NCI-H2171 (cell line): ENCODE measurements at regions not wholly inside any gene's neighbourhood (a gene's known extent, or its start where the extent isn't known, plus 50 kb on each side); places are given as distances from the start of the nearest gene placed in this dataset.
"Not testable (repeated sequence)": the region's sequence is repeated elsewhere in the genome, so short reads cannot be mapped to it uniquely, and the experiment has no call there.

ENCODE experiments used
- DNase-seq: peaks from one replicate; lab custom pipeline; 2025; lab: John Stamatoyannopoulos, UW

- DNase-seq = no peak
These were observed 172.7 kb upstream of the NLGN4Y start for GRCh38 chrY:14351590-14351989.

- DNase-seq = no peak
These were observed 168.2 kb upstream of the NLGN4Y start for GRCh38 chrY:14356154-14356553.

GRCh38 chrY:14360748-14361500 is 163.4 kb upstream of the NLGN4Y start:
- DNase-seq = no peak

GRCh38 chrY:14373608-14374007 is 150.7 kb upstream of the NLGN4Y start:
- DNase-seq = no peak

DNA sequence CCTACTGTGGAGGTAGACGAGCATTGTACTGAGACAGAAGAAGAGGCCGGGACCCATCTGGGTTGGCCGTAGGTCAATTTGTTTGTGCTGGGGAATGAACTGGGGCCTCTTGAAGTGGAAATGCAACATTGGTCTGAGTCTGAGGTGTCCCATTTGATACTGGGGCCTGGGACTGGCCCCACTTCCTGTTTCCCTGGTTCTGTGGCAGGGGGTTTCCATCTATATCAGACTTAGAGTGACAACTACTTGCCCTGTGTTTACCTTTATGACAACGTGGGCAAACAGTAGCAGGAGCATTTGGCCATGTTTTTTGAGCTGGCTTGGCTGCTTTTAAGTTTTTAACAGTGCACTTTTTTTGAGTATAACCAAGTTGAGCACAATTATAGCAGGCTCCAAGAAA is 146.1 kb upstream of the NLGN4Y start:
- DNase-seq = no peak

- not testable (repeated sequence) for DNase-seq
These were observed 113.7 kb upstream of the NLGN4Y start for GRCh38 chrY:14410549-14411030.

DNA sequence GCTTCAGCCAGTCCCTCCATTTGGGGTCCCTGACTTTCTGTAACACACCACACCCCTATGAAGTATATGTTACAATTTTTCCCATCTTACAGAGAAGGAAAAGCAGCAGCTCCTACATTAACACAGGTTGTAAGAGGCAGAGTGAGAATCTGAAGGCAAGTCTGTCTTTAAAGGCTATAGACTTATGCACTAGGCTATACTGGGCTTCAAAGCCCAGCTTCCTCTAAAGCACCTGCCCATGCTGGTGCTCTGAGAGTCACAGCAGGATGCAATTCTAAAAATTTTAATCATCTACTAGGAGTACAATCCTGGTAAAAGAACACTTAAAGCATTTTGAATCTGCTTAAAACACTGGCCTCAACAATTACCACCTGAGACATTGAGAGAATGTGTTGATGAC is 113.0 kb upstream of the NLGN4Y start:
- DNase-seq = no peak

- no peak for DNase-seq
These were observed 87.8 kb upstream of the NLGN4Y start for GRCh38 chrY:14436546-14436945.

DNA sequence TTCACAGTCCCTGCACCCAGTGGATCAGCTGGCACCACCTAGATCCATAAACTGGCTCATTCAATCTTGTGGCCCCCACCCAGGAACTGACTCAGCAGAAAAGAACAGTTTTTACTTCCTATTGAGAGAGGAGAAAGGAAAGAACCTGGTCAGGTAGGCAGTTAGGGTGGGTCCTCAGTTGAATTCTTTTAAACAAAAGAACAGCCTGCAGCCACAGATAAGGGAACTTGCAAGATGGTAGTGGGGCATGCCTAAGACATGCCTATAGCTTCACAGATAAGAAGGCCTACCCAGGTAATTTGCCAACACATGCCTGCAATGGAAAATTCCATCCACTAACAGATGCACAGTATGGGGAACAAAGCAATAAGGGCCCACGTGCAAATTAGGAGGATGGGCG is 86.7 kb upstream of the NLGN4Y start:
- no peak for DNase-seq

DNA sequence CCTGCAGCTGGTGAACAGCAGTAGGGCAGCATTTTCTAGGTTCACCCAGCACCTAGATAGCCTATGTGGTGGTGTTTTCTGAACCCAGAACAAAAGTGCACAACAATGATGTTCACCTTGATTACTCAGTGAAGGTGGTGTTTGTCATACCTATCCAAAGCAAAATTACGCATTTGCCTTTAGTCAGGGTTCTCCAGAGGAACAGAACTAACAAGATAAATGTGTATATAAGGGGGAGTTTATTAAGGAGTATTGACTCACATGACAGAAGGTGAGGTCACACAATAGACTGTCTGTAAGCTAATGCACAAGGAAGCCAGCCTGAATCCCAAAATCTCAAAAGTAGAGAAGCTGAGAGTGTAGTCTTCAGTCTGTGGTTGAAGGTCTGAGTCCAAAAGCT is 85.9 kb upstream of the NLGN4Y start:
- DNase-seq = no peak

GRCh38 chrY:14444550-14444949 is 79.8 kb upstream of the NLGN4Y start:
- no peak for DNase-seq

DNA sequence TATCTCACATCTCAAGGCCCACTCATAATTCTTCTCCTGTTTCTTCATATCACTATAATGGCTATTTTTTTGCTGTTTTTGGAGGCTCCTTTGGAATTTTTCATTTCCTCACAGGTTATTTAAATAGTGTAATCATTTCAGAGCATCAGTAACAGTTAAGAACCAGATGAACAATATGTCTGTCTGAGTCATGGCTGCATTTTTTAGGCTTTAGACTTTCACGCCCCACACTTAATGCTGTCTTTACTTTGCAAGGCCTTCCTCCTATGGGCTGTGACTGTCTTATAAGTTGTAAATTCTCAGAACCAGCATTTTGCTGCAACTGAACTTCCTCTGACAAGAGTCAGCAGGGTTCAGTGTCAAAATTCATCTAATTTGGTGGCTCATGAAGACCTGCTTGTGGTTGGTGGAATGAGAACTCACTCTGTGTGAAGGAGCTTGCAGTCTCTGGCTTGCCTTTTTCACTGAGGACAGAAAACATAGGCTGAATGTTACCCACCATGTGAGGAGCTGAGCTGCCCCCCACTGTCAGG is 56.1 kb upstream of the NLGN4Y start:
- no peak for DNase-seq

- DNase-seq = no peak
These were observed 51.9 kb upstream of the NLGN4Y start for GRCh38 chrY:14472421-14472820.

GRCh38 chrY:14473320-14473719 is 51.0 kb upstream of the NLGN4Y start:
- no peak for DNase-seq
